ENCODE measurements at regions not wholly inside any gene's neighbourhood (a gene's known extent, or its start where the extent isn't known, plus 50 kb on each side); places are given as distances from the start of the nearest gene placed in this dataset.

DNA sequence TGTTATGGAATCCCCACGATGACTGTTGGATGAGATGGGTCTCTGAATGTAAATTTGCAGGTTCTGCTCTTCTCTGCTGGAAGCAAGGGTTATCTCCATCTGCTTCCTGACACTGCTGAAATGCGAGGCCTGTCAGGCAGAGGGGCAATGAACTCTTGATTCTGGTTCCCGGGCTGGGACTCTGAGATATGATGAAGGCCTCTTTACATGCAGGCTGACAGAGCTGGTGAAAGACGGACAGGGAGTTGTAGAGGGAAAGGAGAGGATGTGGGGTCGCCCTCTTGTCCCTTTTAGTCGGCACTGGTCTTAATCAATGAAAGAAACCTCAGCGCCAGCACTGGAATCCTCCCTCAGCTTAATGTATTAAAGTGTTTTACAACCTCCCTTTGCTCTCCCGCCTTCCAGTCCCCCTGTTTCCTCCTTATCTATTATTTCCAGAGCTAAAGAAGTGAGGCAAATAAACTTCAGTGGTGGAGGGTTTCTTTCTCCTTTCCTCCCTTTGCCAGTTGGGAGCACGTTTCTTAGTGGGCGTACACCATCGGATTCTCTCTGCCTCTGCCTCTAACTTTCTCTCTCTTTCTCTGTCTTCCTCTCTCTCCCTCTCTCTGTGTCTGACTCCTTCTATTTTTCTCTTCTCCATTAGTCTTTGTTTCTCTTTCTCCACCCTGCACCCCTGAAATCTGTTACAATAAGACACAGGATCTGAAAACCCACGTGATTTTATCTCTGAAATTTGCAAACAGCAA lies 145.6 kb downstream of the BAMBI start (continued):
- TF ChIP-seq, protein P1, sequence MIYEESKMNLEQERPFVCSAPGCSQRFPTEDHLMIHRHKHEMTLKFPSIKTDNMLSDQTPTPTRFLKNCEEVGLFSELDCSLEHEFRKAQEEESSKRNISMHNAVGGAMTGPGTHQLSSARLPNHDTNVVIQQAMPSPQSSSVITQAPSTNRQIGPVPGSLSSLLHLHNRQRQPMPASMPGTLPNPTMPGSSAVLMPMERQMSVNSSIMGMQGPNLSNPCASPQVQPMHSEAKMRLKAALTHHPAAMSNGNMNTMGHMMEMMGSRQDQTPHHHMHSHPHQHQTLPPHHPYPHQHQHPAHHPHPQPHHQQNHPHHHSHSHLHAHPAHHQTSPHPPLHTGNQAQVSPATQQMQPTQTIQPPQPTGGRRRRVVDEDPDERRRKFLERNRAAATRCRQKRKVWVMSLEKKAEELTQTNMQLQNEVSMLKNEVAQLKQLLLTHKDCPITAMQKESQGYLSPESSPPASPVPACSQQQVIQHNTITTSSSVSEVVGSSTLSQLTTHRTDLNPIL (CRISPR knock-in tag; IDR thresholded peaks at IDR 0.05) = no peak
- TF ChIP-seq, protein P2, sequence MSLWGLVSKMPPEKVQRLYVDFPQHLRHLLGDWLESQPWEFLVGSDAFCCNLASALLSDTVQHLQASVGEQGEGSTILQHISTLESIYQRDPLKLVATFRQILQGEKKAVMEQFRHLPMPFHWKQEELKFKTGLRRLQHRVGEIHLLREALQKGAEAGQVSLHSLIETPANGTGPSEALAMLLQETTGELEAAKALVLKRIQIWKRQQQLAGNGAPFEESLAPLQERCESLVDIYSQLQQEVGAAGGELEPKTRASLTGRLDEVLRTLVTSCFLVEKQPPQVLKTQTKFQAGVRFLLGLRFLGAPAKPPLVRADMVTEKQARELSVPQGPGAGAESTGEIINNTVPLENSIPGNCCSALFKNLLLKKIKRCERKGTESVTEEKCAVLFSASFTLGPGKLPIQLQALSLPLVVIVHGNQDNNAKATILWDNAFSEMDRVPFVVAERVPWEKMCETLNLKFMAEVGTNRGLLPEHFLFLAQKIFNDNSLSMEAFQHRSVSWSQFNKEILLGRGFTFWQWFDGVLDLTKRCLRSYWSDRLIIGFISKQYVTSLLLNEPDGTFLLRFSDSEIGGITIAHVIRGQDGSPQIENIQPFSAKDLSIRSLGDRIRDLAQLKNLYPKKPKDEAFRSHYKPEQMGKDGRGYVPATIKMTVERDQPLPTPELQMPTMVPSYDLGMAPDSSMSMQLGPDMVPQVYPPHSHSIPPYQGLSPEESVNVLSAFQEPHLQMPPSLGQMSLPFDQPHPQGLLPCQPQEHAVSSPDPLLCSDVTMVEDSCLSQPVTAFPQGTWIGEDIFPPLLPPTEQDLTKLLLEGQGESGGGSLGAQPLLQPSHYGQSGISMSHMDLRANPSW (CRISPR knock-in tag; IDR thresholded peaks at IDR 0.05) = no peak
- TF ChIP-seq ZNF644 (tag; IDR thresholded peaks at IDR 0.05; ENCODE audit: low read depth) (peak; percentile 55; the same call in 1 of the 2 replicates), BRD4 (IDR thresholded peaks at IDR 0.05) (no peak), BACH1 (tag; IDR thresholded peaks at IDR 0.05) (0 out of 2 replicates have a peak, but pooled peaks have one; percentile 14), FOXJ2 (tag; IDR thresholded peaks at IDR 0.05) (no peak), ARHGAP35 (IDR thresholded peaks at IDR 0.05; ENCODE audit: partially characterized antibody) (no peak), ZFX (CRISPR knock-in tag; IDR thresholded peaks at IDR 0.05) (peak; percentile 31; the same call in 1 of the 2 replicates), CBX3 (IDR thresholded peaks at IDR 0.05; ENCODE audit: borderline replicate concordance in 1 of 2, low read length in 2 of 2) (no peak; a peak in 1 of 3 replicates), KDM5B (IDR thresholded peaks at IDR 0.05; ENCODE audit: insufficient replicate concordance, low read depth, low read length) (no peak), ZNF764 (CRISPR knock-in tag; IDR thresholded peaks at IDR 0.05; ENCODE audit: low read depth) (no peak), U2AF2 (optimal IDR thresholded peaks at IDR 0.05; ENCODE audit: low read depth, low read length) (no peak), ZNF23 (CRISPR knock-in tag; IDR thresholded peaks at IDR 0.05) (no peak), ZNF76 (CRISPR knock-in tag; IDR thresholded peaks at IDR 0.05; ENCODE audit: borderline replicate concordance) (no peak), PHB2 (IDR thresholded peaks at IDR 0.05; ENCODE audit: low read depth) (no peak; the same call in 1 of the 2 replicates), RCOR1 (IDR thresholded peaks at IDR 0.05; ENCODE audit: borderline replicate concordance in 1 of 2, low read depth in 2 of 2, low read length in 2 of 2) (peak; percentile 76 to 87; a peak in 3 of 4 replicates), MECOM (CRISPR knock-in tag; IDR thresholded peaks at IDR 0.05) (peak; percentile 73; the same call in 1 of the 2 replicates), POLR2AphosphoS2 (IDR thresholded peaks at IDR 0.05; ENCODE audit: low read length) (no peak)
- TF ChIP-seq, protein P3, sequence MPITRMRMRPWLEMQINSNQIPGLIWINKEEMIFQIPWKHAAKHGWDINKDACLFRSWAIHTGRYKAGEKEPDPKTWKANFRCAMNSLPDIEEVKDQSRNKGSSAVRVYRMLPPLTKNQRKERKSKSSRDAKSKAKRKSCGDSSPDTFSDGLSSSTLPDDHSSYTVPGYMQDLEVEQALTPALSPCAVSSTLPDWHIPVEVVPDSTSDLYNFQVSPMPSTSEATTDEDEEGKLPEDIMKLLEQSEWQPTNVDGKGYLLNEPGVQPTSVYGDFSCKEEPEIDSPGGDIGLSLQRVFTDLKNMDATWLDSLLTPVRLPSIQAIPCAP (CRISPR knock-in tag; IDR thresholded peaks at IDR 0.05; ENCODE audit: borderline replicate concordance) = no peak
- TF ChIP-seq, protein P4, sequence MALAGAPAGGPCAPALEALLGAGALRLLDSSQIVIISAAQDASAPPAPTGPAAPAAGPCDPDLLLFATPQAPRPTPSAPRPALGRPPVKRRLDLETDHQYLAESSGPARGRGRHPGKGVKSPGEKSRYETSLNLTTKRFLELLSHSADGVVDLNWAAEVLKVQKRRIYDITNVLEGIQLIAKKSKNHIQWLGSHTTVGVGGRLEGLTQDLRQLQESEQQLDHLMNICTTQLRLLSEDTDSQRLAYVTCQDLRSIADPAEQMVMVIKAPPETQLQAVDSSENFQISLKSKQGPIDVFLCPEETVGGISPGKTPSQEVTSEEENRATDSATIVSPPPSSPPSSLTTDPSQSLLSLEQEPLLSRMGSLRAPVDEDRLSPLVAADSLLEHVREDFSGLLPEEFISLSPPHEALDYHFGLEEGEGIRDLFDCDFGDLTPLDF (CRISPR knock-in tag; IDR thresholded peaks at IDR 0.05) = no peak
- TF ChIP-seq, protein P5, sequence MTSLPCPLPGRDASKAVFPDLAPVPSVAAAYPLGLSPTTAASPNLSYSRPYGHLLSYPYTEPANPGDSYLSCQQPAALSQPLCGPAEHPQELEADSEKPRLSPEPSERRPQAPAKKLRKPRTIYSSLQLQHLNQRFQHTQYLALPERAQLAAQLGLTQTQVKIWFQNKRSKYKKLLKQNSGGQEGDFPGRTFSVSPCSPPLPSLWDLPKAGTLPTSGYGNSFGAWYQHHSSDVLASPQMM (CRISPR knock-in tag; IDR thresholded peaks at IDR 0.05) = no peak
